Nephron progenitor cell (in vitro differentiated cells): ENCODE measurements at regions not wholly inside any gene's neighbourhood (a gene's known extent, or its start where the extent isn't known, plus 50 kb on each side); places are given as distances from the start of the nearest gene placed in this dataset.

Experiments
- DNase-seq: peaks from one replicate; pipeline ENCODE4 v3.0.0; 2021
- H3K27ac Mint-ChIP-seq: 2 replicates; pipeline ENCODE4 v1.8.0; 2021; ENCODE audit warnings: mild to moderate bottlenecking, moderate library complexity, mixed read lengths
- H3K27me3 Mint-ChIP-seq: 2 replicates; pipeline ENCODE4 v1.8.0; 2021; ENCODE audit warnings: mild to moderate bottlenecking, low read depth, mixed read lengths; ENCODE audit not compliant: poor library complexity
- H3K36me3 Mint-ChIP-seq: 2 replicates; pipeline ENCODE4 v1.8.0; 2021; ENCODE audit warnings: low read depth, mixed read lengths
- H3K4me1 Mint-ChIP-seq: 2 replicates; pipeline ENCODE4 v1.8.0; 2021; ENCODE audit warnings: mixed read lengths
- H3K4me3 Mint-ChIP-seq: 2 replicates; pipeline ENCODE4 v1.8.0; 2021; ENCODE audit warnings: mild to moderate bottlenecking, moderate library complexity, mixed read lengths
- H3K9me3 Mint-ChIP-seq: 2 replicates; pipeline ENCODE4 v1.8.0; 2021; ENCODE audit warnings: mild to moderate bottlenecking, moderate library complexity, mixed read lengths
- CTCF ChIP-seq: fragments of 200-600 bp; sonication (generic); IDR thresholded peaks from 2 replicates; pipeline ENCODE4 v1.5.0; 2021; ENCODE audit warnings: antibody characterized with exemption

GRCh38 chr6:14286144-14286543 is 168.6 kb downstream of the CD83 start:
- no peak for TF ChIP-seq CTCF
- H3K27ac Mint-ChIP-seq, result no peak overlapping the region
- no peak overlapping the region for H3K4me3 Mint-ChIP-seq
- H3K4me1 Mint-ChIP-seq, result peaks cover 52% of the 10 kb centered on the region
- no peak for DNase-seq
- H3K9me3 Mint-ChIP-seq, result peaks cover 3% of the 10 kb centered on the region
- H3K27me3 Mint-ChIP-seq, result peaks cover 9% of the 10 kb centered on the region
- no peaks in the 10 kb centered on the region for H3K36me3 Mint-ChIP-seq

GRCh38 chr6:14286634-14287428 is 169.3 kb downstream of the CD83 start:
- no peak overlapping the region for H3K27ac Mint-ChIP-seq
- TF ChIP-seq CTCF, result no peak
- H3K27me3 Mint-ChIP-seq, result peaks cover 9% of the 10 kb centered on the region
- peaks cover 45% of the 10 kb centered on the region for H3K4me1 Mint-ChIP-seq
- no peak for DNase-seq
- H3K9me3 Mint-ChIP-seq, result no peaks in the 10 kb centered on the region
- H3K4me3 Mint-ChIP-seq, result no peak overlapping the region
- no peaks in the 10 kb centered on the region for H3K36me3 Mint-ChIP-seq

GRCh38 chr6:14287707-14288106 is 170.1 kb downstream of the CD83 start:
- Mint-ChIP-seq H3K36me3 (no peaks in the 10 kb centered on the region), H3K27ac (no peak overlapping the region), H3K4me3 (no peak overlapping the region), H3K9me3 (no peaks in the 10 kb centered on the region), H3K27me3 (peaks cover 5% of the 10 kb centered on the region), H3K4me1 (peaks cover 42% of the 10 kb centered on the region)
- DNase-seq, result no peak
- TF ChIP-seq CTCF, result no peak

- Mint-ChIP-seq H3K4me1 (peaks cover 30% of the 10 kb centered on the region), H3K36me3 (no peaks in the 10 kb centered on the region), H3K27me3 (peaks cover 9% of the 10 kb centered on the region), H3K27ac (no peak overlapping the region), H3K4me3 (no peak overlapping the region), H3K9me3 (no peaks in the 10 kb centered on the region)
- DNase-seq, result no peak
- no peak for TF ChIP-seq CTCF
These were observed 171.3 kb downstream of the CD83 start for GRCh38 chr6:14288910-14289309.

- H3K4me1 Mint-ChIP-seq, result peaks cover 17% of the 10 kb centered on the region
- no peaks in the 10 kb centered on the region for H3K9me3 Mint-ChIP-seq
- H3K36me3 Mint-ChIP-seq, result no peaks in the 10 kb centered on the region
- H3K27me3 Mint-ChIP-seq, result peaks cover 9% of the 10 kb centered on the region
- no peak overlapping the region for H3K27ac Mint-ChIP-seq
- DNase-seq, result no peak
- no peak for TF ChIP-seq CTCF
- no peak overlapping the region for H3K4me3 Mint-ChIP-seq
These were observed 172.6 kb downstream of the CD83 start for GRCh38 chr6:14290041-14290771.
